Parathyroid adenoma (tissue), 2 donors: ENCODE measurements at regions not wholly inside any gene's neighbourhood (a gene's known extent, or its start where the extent isn't known, plus 50 kb on each side); places are given as distances from the start of the nearest gene placed in this dataset.

Experiments used
- H2AFZ ChIP-seq: fragments of 300-600 bp; sonication (generic); one replicate; pipeline ENCODE4 v1.7.0; 2017; ENCODE audit warnings: antibody characterized with exemption, mild to moderate bottlenecking
- H3K27ac ChIP-seq: fragments of 300-600 bp; sonication (generic); one replicate; pipeline ENCODE4 v1.7.0; 2017
- H3K27me3 ChIP-seq: fragments of 300-600 bp; sonication (generic); one replicate; pipeline ENCODE4 v1.7.0; 2017; ENCODE audit warnings: low read length; ENCODE audit not compliant: control insufficient read depth, insufficient read depth
- H3K36me3 ChIP-seq: fragments of 300-600 bp; sonication (generic); one replicate; pipeline ENCODE4 v1.7.0; 2017; ENCODE audit warnings: low read length; ENCODE audit not compliant: control insufficient read depth, insufficient read depth
- H3K4me1 ChIP-seq: fragments of 300-600 bp; sonication (generic); one replicate; pipeline ENCODE4 v1.7.0; 2017; ENCODE audit warnings: control low read depth
- H3K4me2 ChIP-seq: fragments of 300-600 bp; sonication (generic); one replicate; pipeline ENCODE4 v1.7.0; 2017; ENCODE audit warnings: low read length
- H3K4me3 ChIP-seq: fragments of 300-600 bp; sonication (generic); one replicate; pipeline ENCODE4 v1.7.0; 2017; ENCODE audit warnings: low read depth, low read length
- H3K79me2 ChIP-seq: fragments of 300-600 bp; sonication (generic); one replicate; pipeline ENCODE4 v1.7.0; 2017; ENCODE audit warnings: control low read depth
- H3K9ac ChIP-seq: fragments of 300-600 bp; sonication (generic); one replicate; pipeline ENCODE4 v1.7.0; 2017; ENCODE audit warnings: mild to moderate bottlenecking
- H3K9me3 ChIP-seq: fragments of 300-600 bp; sonication (generic); one replicate; pipeline ENCODE4 v1.7.0; 2017; ENCODE audit warnings: low read length; ENCODE audit not compliant: control insufficient read depth
- TF ChIP-seq, protein P1 (sequence below): fragments of 300-600 bp; sonication (generic); IDR thresholded peaks from one replicate; pipeline ENCODE4 v1.7.0; 2017; ENCODE audit warnings: antibody characterized with exemption, mild to moderate bottlenecking
- donor health status: primary hyperparathyroidism.

DNA sequence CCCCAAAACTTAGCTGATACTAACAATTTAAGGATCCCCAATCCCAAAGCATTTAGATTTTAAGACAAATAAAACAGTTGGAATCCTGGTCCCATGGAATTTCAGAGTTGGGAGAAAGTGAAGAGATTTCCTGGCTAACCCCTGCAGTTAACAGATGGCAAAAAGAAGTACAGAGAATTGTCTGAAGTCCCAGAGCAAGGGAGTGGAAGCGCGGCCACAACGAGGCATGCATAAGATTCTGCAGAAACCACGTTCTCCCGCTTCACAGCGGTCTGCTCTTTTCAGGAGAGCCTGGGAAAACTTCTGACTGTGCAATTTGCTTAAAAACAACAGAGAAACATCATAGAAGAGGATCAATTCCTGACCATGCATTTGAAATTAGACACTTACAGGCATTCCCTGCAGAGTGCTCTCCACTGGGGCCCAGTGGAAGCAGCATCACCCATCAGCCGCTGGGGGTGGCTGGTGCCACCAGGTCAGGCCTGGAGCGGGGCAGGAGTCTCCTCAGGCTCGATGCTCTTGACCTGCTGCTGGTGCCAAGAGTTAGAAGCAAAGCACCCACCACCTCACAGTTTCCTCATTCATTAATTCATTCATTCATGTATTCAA lies 226.7 kb upstream of the POU3F1 start:
- H3K4me2 ChIP-seq = no peak overlapping the region
- H3K9ac ChIP-seq = no peak overlapping the region
- no peaks in the 10 kb centered on the region for H3K27me3 ChIP-seq
- H2AFZ ChIP-seq = no peak overlapping the region
- H3K4me1 ChIP-seq = no peaks in the 10 kb centered on the region
- no peaks in the 10 kb centered on the region for H3K9me3 ChIP-seq
- no peaks in the 10 kb centered on the region for H3K36me3 ChIP-seq
- H3K4me3 ChIP-seq = no peak overlapping the region
- no peak overlapping the region for H3K27ac ChIP-seq
- TF ChIP-seq, protein P1, sequence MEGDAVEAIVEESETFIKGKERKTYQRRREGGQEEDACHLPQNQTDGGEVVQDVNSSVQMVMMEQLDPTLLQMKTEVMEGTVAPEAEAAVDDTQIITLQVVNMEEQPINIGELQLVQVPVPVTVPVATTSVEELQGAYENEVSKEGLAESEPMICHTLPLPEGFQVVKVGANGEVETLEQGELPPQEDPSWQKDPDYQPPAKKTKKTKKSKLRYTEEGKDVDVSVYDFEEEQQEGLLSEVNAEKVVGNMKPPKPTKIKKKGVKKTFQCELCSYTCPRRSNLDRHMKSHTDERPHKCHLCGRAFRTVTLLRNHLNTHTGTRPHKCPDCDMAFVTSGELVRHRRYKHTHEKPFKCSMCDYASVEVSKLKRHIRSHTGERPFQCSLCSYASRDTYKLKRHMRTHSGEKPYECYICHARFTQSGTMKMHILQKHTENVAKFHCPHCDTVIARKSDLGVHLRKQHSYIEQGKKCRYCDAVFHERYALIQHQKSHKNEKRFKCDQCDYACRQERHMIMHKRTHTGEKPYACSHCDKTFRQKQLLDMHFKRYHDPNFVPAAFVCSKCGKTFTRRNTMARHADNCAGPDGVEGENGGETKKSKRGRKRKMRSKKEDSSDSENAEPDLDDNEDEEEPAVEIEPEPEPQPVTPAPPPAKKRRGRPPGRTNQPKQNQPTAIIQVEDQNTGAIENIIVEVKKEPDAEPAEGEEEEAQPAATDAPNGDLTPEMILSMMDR = no peak
- H3K79me2 ChIP-seq = no peaks in the 10 kb centered on the region

DNA sequence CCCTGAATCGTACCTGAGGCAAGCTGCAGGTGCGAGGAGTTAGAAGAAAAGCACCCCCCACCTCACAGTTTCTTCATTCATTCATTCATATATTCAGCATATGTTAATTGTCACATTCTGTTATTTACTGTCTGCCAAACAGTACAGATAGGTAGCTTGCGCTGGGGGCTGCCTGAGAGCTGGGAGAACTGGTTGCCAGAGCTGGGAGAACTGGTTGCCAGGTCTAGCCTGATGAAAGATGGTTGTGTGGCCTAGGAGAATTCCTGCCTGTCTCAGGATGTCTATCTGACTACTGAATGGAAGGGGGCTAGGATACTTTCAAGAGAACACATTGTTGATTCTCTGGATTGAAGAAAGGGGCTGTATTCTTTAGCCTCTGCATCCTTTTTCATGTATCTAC lies 225.9 kb upstream of the POU3F1 start:
- Histone ChIP-seq H3K9ac (no peak overlapping the region), H3K36me3 (no peaks in the 10 kb centered on the region), H3K27ac (no peak overlapping the region), H2AFZ (no peak overlapping the region), H3K79me2 (no peaks in the 10 kb centered on the region), H3K27me3 (no peaks in the 10 kb centered on the region), H3K9me3 (no peaks in the 10 kb centered on the region), H3K4me3 (no peak overlapping the region), H3K4me1 (no peaks in the 10 kb centered on the region), H3K4me2 (no peak overlapping the region)
- TF ChIP-seq, protein P1 = no peak

DNA sequence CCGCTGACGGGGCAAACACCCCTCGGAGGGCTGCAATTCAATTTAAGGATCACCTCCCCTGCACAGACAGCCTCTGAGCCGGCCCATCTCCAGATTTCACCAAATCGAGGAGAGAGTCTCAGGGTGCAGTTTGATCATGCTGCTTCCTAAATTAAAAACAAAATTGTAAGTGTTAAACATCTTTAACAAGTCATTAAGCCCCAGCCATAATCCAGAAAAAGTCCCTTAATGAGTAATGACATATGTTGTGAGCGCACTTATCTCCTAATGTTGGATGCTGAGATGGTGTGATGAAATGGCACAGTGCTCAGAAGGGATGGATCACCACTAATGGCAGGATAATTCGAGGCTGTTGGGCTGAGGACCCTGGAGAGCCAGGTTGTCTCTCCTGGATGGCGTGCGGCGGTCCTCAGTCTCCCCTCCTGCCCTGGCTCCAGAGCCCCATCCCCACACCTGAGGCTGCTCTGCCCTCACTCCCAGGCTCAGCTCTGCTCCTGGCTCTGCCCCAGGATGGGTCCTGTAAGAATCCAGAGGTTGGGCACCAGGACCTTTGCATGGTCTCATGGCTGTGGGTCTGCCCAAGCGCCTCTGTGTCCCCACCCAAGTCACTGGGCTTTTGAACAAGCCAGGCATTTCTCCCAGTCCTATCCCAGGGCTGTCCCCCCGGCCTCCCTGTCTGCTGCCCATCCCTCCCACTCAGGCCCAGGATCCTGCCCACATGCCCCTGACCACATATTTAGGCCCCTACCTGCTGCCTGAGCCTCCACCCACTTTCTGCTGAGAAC lies 224.4 kb upstream of the POU3F1 start:
- no peaks in the 10 kb centered on the region for H3K36me3 ChIP-seq
- TF ChIP-seq, protein P1 = no peak
- no peak overlapping the region for H3K27ac ChIP-seq
- no peak overlapping the region for H3K4me3 ChIP-seq
- no peaks in the 10 kb centered on the region for H3K4me1 ChIP-seq
- H3K79me2 ChIP-seq = no peaks in the 10 kb centered on the region
- no peaks in the 10 kb centered on the region for H3K27me3 ChIP-seq
- no peak overlapping the region for H2AFZ ChIP-seq
- no peak overlapping the region for H3K9ac ChIP-seq
- H3K4me2 ChIP-seq = no peak overlapping the region
- H3K9me3 ChIP-seq = no peaks in the 10 kb centered on the region

DNA sequence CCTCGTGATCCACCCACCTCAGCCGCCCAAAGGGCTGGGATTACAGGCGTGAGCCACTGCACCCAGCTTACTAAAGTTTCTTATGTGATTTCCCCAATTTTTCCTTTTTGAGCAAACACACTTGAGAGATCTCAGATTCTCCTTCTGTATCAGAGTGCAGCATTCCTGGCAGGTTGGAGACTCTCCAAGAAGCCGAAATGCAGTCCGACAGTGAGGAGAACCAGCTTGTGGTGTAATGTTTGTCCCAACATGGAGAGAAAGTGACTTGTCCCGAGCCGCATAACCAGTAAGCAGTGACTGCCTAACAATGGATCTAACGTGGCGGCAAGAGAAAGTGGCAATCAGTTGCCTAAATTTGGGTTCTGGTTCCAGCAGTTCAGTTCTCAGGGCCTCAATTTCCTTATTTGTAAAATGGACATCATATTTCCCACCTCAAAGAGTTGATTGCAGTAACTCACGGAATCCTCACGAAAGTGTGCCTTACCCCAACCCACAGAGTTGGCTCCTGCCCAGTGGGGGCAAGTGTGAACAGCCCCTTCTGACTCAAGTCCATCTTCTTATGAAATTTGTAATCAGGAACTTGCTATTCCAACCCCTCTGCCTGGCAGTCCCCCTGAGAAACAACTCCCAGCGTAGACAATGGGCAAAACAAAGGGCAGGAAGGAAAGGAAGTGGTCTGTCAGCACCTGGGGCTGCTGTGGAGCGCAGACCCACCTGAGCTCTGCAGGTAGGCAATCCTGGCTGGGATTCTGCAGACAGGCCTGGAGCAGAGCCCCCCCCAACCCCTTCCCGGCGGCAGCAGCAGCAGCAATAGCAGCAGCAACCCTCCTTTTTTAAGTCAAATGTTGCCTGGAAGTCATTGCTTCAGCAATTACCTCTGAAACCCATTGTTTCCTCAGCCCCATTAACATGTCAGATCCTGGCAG lies 223.6 kb upstream of the POU3F1 start:
- Histone ChIP-seq H3K79me2 (no peaks in the 10 kb centered on the region), H3K4me1 (no peaks in the 10 kb centered on the region), H3K9ac (no peak overlapping the region), H2AFZ (no peak overlapping the region), H3K27ac (no peak overlapping the region), H3K4me3 (no peak overlapping the region), H3K36me3 (no peaks in the 10 kb centered on the region), H3K9me3 (no peaks in the 10 kb centered on the region), H3K4me2 (no peak overlapping the region), H3K27me3 (no peaks in the 10 kb centered on the region)
- TF ChIP-seq, protein P1 = no peak
